H9 (cell line): ENCODE measurements at regions not wholly inside any gene's neighbourhood (a gene's known extent, or its start where the extent isn't known, plus 50 kb on each side); places are given as distances from the start of the nearest gene placed in this dataset.

ENCODE experiments used
- DNase-seq: peaks from one replicate; pipeline ENCODE4 v3.0.0-alpha.2; 2017
- H2AFZ ChIP-seq: one replicate; pipeline ENCODE4 v1.6.1; 2013; ENCODE audit warnings: mild to moderate bottlenecking, low read length, control low read depth, moderate library complexity
- H2AK5ac ChIP-seq: 2 replicates; pipeline ENCODE4 v1.6.1; 2013; ENCODE audit warnings: low read length, control low read depth, mixed read lengths; ENCODE audit not compliant: insufficient read length
- H2BK120ac ChIP-seq: one replicate; pipeline ENCODE4 v1.6.1; 2013; ENCODE audit warnings: low read depth, mild to moderate bottlenecking, low read length, control low read depth, inconsistent platforms; ENCODE audit not compliant: poor library complexity, severe bottlenecking
- H2BK12ac ChIP-seq: 2 replicates; pipeline ENCODE4 v1.6.1; 2013; ENCODE audit warnings: low read length, control low read depth, mixed read lengths, low read depth; ENCODE audit not compliant: insufficient read length
- H2BK15ac ChIP-seq: 2 replicates; pipeline ENCODE4 v1.6.1; 2013; ENCODE audit warnings: low read depth, low read length, control low read depth
- H2BK20ac ChIP-seq: one replicate; pipeline ENCODE4 v1.6.1; 2013; ENCODE audit warnings: low read depth, mild to moderate bottlenecking, low read length, control low read depth, inconsistent platforms; ENCODE audit not compliant: poor library complexity, severe bottlenecking
- H2BK5ac ChIP-seq: 2 replicates; pipeline ENCODE4 v1.6.1; 2013; ENCODE audit warnings: low read length, control low read depth, mixed read lengths; ENCODE audit not compliant: insufficient read length
- H3K14ac ChIP-seq: 2 replicates; pipeline ENCODE4 v1.6.1; 2013; ENCODE audit warnings: low read length, control low read depth; ENCODE audit not compliant: insufficient read depth
- H3K18ac ChIP-seq: 2 replicates; pipeline ENCODE4 v1.6.1; 2013; ENCODE audit warnings: low read depth, mild to moderate bottlenecking, mixed read lengths, low read length, control low read depth; ENCODE audit not compliant: insufficient read length
- H3K23ac ChIP-seq: 2 replicates; pipeline ENCODE4 v1.6.1; 2013; ENCODE audit warnings: low read length, control low read depth, mixed read lengths, low read depth; ENCODE audit not compliant: insufficient read length
- H3K23me2 ChIP-seq: 2 replicates; pipeline ENCODE4 v1.6.1; 2013; ENCODE audit warnings: low read depth, mild to moderate bottlenecking, mixed read lengths, low read length, control low read depth; ENCODE audit not compliant: insufficient read length, poor library complexity, severe bottlenecking
- H3K27ac ChIP-seq: 2 replicates; pipeline ENCODE4 v1.5.1; 2013; ENCODE audit warnings: low read length, control low read depth, mixed read lengths, low read depth; ENCODE audit not compliant: insufficient read length
- H3K27me3 ChIP-seq: 2 replicates; pipeline ENCODE4 v1.6.1; 2013; ENCODE audit warnings: low read length, control low read depth, inconsistent platforms; ENCODE audit not compliant: insufficient read depth
- H3K4ac ChIP-seq: 2 replicates; pipeline ENCODE4 v1.6.1; 2013; ENCODE audit warnings: low read depth, mild to moderate bottlenecking, control low read depth, inconsistent platforms, low read length, moderate library complexity
- H3K4me1 ChIP-seq: 2 replicates; pipeline ENCODE4 v1.6.1; 2013; ENCODE audit warnings: low read length, control low read depth, inconsistent platforms; ENCODE audit not compliant: insufficient read depth
- H3K4me2 ChIP-seq: 2 replicates; pipeline ENCODE4 v1.6.1; 2013; ENCODE audit warnings: low read length, control low read depth, mixed read lengths; ENCODE audit not compliant: insufficient read length, insufficient read depth
- H3K56ac ChIP-seq: 2 replicates; pipeline ENCODE4 v1.6.1; 2013; ENCODE audit warnings: low read depth, mild to moderate bottlenecking, mixed read lengths, low read length, control low read depth; ENCODE audit not compliant: insufficient read length
- H3K79me1 ChIP-seq: 2 replicates; pipeline ENCODE4 v1.6.1; 2013; ENCODE audit warnings: low read depth, mild to moderate bottlenecking, moderate library complexity, low read length, control low read depth, inconsistent platforms; ENCODE audit not compliant: insufficient read depth, poor library complexity, severe bottlenecking
- H3K79me2 ChIP-seq: 2 replicates; pipeline ENCODE4 v1.6.1; 2013; ENCODE audit warnings: low read length, control low read depth, inconsistent platforms; ENCODE audit not compliant: insufficient read depth
- H3K9ac ChIP-seq: 2 replicates; pipeline ENCODE4 v1.6.1; 2013; ENCODE audit warnings: low read length, control low read depth, mixed read lengths; ENCODE audit not compliant: insufficient read length; ENCODE audit errors: extremely low read depth
- H3K9me3 ChIP-seq: one replicate; pipeline ENCODE4 v1.6.1; 2013; ENCODE audit warnings: low read depth, low read length, inconsistent platforms; ENCODE audit not compliant: control insufficient read depth
- H3T11ph ChIP-seq: one replicate; pipeline ENCODE4 v1.6.1; 2013; ENCODE audit warnings: mild to moderate bottlenecking, low read length, control low read depth, inconsistent platforms
- H4K20me1 ChIP-seq: one replicate; pipeline ENCODE4 v1.6.1; 2013; ENCODE audit not compliant: control insufficient read depth, insufficient read length, insufficient read depth
- H4K5ac ChIP-seq: 2 replicates; pipeline ENCODE4 v1.6.1; 2013; ENCODE audit warnings: low read depth, mild to moderate bottlenecking, mixed read lengths, low read length, control low read depth; ENCODE audit not compliant: insufficient read length
- H4K8ac ChIP-seq: replicated peaks from 2 replicates; pipeline ENCODE4 v1.6.1; 2013; ENCODE audit warnings: low read length, control low read depth, mixed read lengths, low read depth; ENCODE audit not compliant: insufficient read length
- H4K91ac ChIP-seq: 2 replicates; pipeline ENCODE4 v1.6.1; 2013; ENCODE audit warnings: low read depth, mild to moderate bottlenecking, moderate library complexity, mixed read lengths, low read length, control low read depth; ENCODE audit not compliant: insufficient read length
- H3K27ac Mint-ChIP-seq, 3 experiments: 2 replicates in 2 of 3; 3 replicates in 1 of 3; pipeline ENCODE4 v1.8.0; 2020 to 2021; ENCODE audit warnings: mixed read lengths in 3 of 3, mild to moderate bottlenecking in 1 of 3, moderate library complexity in 1 of 3
- H3K27me3 Mint-ChIP-seq: 2 replicates; pipeline ENCODE4 v1.8.0; 2021; ENCODE audit warnings: low read depth, mild to moderate bottlenecking, moderate library complexity, mixed read lengths
- H3K36me3 Mint-ChIP-seq, 3 experiments: 2 replicates in 2 of 3; 3 replicates in 1 of 3; pipeline ENCODE4 v1.8.0; 2020 to 2021; ENCODE audit warnings: low read depth in 3 of 3, mixed read lengths in 3 of 3; ENCODE audit not compliant: insufficient read depth in 1 of 3
- H3K4me1 Mint-ChIP-seq, 2 experiments: 2 replicates each; pipeline ENCODE4 v1.8.0; 2020; ENCODE audit warnings: mixed read lengths in 2 of 2
- H3K4me3 Mint-ChIP-seq, 2 experiments: 2 replicates in 1 of 2; 3 replicates in 1 of 2; pipeline ENCODE4 v1.8.0; 2020 to 2021; ENCODE audit warnings: mild to moderate bottlenecking in 2 of 2, mixed read lengths in 2 of 2, moderate library complexity in 1 of 2
- H3K9me3 Mint-ChIP-seq, 2 experiments: 2 replicates in 1 of 2; 3 replicates in 1 of 2; pipeline ENCODE4 v1.8.0; 2020; ENCODE audit warnings: mild to moderate bottlenecking in 2 of 2, mixed read lengths in 2 of 2, moderate library complexity in 1 of 2
- TF ChIP-seq, protein P1 (sequence below): fragments of 200-600 bp; sonication (generic); conservative IDR thresholded peaks from 3 replicates; pipeline ENCODE4 v1.8.0; 2021; ENCODE audit warnings: antibody characterized with exemption, mild to moderate bottlenecking

DNA sequence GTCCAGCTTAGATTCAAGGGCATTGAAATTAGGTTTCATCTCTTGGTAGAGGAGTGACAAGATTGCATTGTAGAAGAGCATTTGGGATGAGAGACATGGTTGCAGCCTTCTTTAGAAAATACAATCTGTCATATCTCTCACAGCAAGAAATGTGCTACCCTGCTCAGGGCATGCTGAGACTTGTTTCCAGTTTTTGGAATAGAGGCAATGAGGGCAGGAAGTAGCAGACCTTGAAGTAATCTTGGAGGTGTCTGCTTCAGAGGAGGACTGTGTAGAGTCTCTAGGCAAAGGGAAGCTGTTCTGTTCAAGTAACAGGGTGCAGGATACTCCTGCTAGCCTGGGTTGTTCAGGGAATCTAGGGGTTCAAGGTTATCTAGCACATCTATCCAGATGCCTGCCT lies 116.1 kb upstream of the ZNF827 start:
- no peak overlapping the region for H3K4me2 ChIP-seq
- TF ChIP-seq, protein P1, sequence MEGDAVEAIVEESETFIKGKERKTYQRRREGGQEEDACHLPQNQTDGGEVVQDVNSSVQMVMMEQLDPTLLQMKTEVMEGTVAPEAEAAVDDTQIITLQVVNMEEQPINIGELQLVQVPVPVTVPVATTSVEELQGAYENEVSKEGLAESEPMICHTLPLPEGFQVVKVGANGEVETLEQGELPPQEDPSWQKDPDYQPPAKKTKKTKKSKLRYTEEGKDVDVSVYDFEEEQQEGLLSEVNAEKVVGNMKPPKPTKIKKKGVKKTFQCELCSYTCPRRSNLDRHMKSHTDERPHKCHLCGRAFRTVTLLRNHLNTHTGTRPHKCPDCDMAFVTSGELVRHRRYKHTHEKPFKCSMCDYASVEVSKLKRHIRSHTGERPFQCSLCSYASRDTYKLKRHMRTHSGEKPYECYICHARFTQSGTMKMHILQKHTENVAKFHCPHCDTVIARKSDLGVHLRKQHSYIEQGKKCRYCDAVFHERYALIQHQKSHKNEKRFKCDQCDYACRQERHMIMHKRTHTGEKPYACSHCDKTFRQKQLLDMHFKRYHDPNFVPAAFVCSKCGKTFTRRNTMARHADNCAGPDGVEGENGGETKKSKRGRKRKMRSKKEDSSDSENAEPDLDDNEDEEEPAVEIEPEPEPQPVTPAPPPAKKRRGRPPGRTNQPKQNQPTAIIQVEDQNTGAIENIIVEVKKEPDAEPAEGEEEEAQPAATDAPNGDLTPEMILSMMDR = no peak
- H2AK5ac ChIP-seq = no peak overlapping the region
- H3T11ph ChIP-seq = no peak overlapping the region
- H3K27ac ChIP-seq = no peak overlapping the region
- H3K9ac ChIP-seq = no peak overlapping the region
- no peak overlapping the region for H4K5ac ChIP-seq
- Mint-ChIP-seq H3K36me3 (no peaks in the 10 kb centered on the region; a peak in 1 of 7 replicates), H3K4me3 (no peak overlapping the region), H3K9me3 (no peaks in the 10 kb centered on the region), H3K27me3 (no peaks in the 10 kb centered on the region), H3K27ac (0 out of 7 replicates have a peak overlapping the region, but pooled peaks of 1 of the 3 experiments have one; percentile 19), H3K4me1 (peaks cover 12 to 17% of the 10 kb centered on the region in 2 experiments)
- no peaks in the 10 kb centered on the region for H3K9me3 ChIP-seq
- H3K18ac ChIP-seq = no peak overlapping the region
- no peak overlapping the region for H2BK5ac ChIP-seq
- no peak overlapping the region for H4K91ac ChIP-seq
- H2BK20ac ChIP-seq = no peak overlapping the region
- H3K27me3 ChIP-seq = no peaks in the 10 kb centered on the region
- H3K23ac ChIP-seq = no peak overlapping the region
- no peaks in the 10 kb centered on the region for H3K4me1 ChIP-seq
- no peaks in the 10 kb centered on the region for H3K23me2 ChIP-seq
- no peak for DNase-seq
- H3K14ac ChIP-seq = no peak overlapping the region
- no peaks in the 10 kb centered on the region for H3K79me2 ChIP-seq
- no peak overlapping the region for H3K4ac ChIP-seq
- H2BK12ac ChIP-seq = no peak overlapping the region
- H2BK120ac ChIP-seq = no peak overlapping the region
- no peak overlapping the region for H2BK15ac ChIP-seq
- no peak overlapping the region for H3K56ac ChIP-seq
- H4K8ac ChIP-seq = no peak overlapping the region
- H2AFZ ChIP-seq = no peak overlapping the region
- no peaks in the 10 kb centered on the region for H4K20me1 ChIP-seq
- no peaks in the 10 kb centered on the region for H3K79me1 ChIP-seq
